HK-2 (cell line): ENCODE measurements at regions not wholly inside any gene's neighbourhood (a gene's known extent, or its start where the extent isn't known, plus 50 kb on each side); places are given as distances from the start of the nearest gene placed in this dataset.
"Not testable (repeated sequence)": the region's sequence is repeated elsewhere in the genome, so short reads cannot be mapped to it uniquely, and the experiment has no call there.

Experiments
- DNase-seq: peaks from one replicate; pipeline ENCODE4 v3.0.0-alpha.2; 2018; ENCODE audit not compliant: unreplicated experiment

DNA sequence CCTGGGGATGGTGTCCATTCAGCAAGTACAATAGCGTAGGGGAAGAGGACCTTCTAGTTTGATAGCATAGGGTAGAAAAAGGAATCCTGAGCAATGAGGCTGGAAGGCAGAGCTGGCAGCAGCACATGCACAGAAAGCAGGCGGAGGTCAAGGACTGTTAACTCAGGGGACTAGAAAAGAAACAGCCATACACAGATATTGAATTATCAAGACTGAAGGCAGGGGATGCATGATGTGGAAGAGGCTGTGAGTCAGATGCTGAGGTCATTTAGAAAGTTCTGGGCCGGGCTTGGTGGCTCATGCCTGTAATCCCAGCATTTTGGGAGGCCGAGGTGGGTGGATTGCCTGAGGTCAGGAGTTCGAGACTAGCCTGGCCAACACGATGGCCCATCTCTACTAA lies 65.6 kb downstream of the OPTC start:
- no peak for DNase-seq

DNA sequence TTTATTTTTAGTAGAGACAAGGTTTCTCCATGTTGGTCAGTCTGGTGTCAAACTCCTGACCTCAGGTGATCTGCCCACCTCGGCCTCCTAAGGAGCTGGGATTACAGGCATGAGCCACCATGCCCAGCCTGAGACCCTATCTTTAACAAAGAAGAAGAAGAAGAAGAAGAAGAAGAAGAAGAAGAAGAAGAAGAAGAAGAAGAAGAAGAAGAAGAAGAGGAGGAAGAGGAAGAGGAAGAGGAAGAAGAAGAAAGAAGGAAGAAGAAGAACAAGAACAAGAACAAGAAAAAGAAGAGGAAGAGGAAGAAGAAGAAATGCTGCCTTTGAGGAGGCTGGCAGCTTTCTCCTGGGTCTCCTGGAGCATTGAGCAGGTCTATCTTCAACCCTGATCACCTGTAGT lies 64.9 kb upstream of the ATP2B4 start:
- not testable (repeated sequence) for DNase-seq

DNA sequence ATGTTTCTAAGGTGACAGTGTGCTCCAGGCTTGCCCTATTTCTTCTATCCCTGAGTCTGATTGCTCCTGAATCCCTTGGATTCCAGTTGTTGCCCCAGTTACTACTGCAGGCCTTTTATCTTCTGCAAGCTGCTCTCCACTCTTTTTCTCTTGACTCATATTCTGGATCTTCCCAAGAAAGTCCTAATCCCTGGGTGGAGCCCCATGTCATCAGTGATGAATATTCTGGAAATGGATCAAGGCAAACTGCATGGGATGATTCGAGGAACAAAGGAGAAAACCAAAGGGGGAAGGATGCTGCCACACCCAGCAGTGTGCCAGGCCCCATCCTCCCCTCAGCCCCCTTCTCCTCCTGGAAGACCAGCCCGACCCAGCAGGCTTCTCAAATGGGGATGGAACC lies 63.3 kb upstream of the ATP2B4 start:
- no peak for DNase-seq

- DNase-seq = no peak
Observed at GRCh38 chr1:203564024-203564423, 62.6 kb upstream of the ATP2B4 start.

DNA sequence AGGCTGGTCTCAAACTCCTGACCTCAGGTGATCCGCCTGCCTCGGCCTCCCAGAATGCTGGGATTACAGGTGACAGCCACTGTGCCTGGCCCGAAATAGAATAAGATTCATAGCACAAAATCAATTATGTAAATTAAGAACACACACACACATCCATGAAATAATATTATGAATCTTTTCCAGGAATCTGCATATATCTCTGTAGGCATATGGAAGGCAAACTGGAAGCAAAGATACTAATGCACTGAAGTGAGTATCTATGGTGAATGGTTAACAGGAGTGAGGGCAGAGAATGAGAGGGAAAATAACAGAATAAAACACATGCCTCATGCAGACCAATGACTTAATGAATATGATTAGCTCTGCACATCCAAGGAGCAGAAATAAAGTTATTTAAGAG lies 61.6 kb upstream of the ATP2B4 start:
- DNase-seq = no peak

- no peak for DNase-seq
Observed at GRCh38 chr1:203565981-203566380, 60.7 kb upstream of the ATP2B4 start.

DNA sequence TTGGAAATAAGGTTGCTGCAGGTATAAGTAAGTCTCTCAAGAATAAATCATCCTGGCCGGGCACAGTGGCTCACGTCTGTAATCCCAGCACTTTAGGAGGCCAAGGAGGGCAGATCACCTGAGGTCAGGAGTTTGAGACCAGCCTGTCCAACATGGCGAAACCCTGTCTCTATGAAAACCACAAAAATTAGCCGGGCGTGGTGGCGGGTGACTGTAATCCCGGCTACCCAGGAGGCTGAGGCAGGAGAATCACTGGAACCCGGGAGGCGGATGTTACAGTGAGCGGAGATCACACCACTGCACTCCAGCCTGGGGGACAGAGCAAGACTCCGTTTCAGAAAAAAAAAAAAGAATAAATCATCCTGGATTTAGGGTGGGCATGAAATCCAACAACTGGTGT lies 59.7 kb upstream of the ATP2B4 start:
- DNase-seq = not testable (repeated sequence)

DNA sequence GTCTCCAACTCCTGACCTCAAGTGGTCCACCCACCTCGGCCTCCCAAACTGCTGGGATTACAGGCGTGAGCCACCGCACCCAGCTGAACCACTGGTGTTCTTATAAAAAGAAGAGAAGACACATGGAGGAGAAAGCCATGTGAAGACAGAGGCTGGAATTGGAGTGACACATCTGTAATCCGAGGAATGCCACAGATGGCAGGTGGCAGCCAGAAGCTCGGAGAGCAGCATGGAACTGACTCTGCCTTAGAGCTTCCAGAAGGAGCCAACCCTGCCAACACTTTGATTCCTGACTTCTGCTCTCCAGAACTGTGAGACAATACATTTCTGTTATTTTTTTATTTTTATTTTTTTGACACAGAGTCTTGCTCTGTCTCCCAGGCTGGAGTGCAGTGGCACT lies 59.0 kb upstream of the ATP2B4 start:
- DNase-seq = no peak

DNA sequence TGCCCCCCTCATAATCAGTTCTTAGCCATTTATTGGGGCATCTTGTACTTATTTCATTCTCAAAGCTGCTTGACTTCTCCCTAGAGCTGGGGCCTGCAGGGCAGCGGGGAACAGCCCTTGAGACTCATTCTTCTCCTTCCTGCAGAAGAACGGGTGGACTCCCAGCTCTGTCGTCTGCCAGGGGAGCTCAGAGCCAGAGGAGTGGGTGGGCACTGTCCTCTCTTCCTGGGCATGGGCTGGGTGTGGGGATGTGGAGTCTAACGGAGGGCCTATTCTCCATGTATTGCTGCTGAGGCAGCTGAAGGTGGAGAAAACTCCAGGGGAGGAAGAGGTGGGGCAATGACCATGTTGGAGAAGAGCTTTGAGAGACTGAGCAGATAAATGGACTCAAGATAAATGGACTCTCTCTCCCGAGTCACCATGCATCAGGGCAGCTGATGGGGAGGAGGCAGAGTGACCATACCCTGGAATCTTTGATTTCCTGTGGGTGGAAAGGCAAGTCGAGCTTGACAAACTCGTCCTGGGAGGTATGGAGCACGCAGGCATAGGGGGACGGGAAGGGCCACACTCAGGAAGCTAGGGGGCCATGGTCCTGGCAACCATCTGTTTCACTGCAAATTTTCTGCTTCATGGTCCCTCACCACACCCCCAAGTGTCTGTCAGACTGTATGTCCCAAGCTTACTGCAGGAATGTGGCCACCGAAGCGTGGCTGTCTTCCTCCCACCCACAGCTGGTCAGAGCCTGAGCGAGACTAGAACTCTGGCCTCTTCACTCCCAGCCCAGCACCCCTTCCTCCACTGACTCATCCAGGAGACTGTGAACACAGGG lies 56.9 kb upstream of the ATP2B4 start:
- peak; percentile 90 for DNase-seq

DNA sequence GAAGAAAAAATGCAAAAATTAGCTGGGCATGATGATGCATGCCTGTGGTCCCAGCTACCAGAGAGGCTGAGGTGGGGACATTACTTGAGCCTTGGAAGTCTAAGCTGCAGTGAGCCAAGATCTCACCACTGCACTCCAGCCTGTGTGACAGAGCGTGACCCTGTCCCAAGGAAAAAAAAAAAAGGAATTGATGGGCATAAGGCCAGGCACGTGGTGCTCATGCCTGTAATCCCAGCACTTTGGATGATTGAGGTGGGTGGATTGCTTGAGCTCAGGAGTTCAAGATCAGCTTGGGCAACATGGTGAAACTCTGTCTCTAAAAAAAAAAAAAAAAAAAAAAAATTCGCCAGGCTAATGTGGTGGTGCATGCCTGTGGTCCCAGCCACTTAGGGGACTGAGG lies 55.8 kb upstream of the ATP2B4 start:
- DNase-seq = peak; percentile 80

GRCh38 chr1:203571661-203572060 lies 55.0 kb upstream of the ATP2B4 start:
- DNase-seq = no peak

DNA sequence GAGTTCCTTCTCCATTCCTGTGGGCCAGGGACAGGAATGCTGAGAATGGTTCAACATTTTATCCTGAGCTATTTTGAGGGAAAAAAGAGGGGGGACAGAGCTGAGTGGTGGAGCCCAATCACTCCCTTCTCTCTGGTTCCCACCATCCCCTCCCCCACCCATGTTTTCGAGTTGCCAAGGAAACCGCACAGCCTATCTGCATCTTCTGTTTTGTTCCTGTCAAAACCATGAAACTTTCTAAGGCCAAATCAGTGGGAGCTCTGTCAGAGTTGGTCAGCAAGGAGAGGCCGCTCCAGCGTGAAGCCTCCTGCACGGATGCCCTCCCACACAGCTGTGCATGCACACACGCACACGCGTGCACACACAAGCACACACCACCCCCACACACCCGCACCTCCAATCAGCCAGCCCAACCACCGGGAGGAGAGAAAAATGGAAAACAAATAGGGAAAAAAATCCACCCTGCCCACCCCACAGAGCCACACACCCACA lies 54.5 kb upstream of the ATP2B4 start:
- DNase-seq = no peak

GRCh38 chr1:203573730-203574129 lies 52.9 kb upstream of the ATP2B4 start:
- no peak for DNase-seq
